SK-N-SH (cell line): ENCODE measurements at regions not wholly inside any gene's neighbourhood (a gene's known extent, or its start where the extent isn't known, plus 50 kb on each side); places are given as distances from the start of the nearest gene placed in this dataset.

Source experiments
- CTCF ChIA-PET: fragments of 300-600, 350-600 bp; formaldehyde crosslinking; extraction: SDS; loops from one replicate; lab custom pipeline; 2021; lab: Yijun Ruan, JAX
- POLR2A ChIA-PET: fragments of 350-600 bp; sonication (Branson Sonifier 250); formaldehyde crosslinking; extraction: SDS; loops from one replicate; lab custom pipeline; 2020; ENCODE audit warnings: antibody characterized with exemption, inconsistent platforms; lab: Yijun Ruan, JAX
- DNase-seq: peaks from one replicate; pipeline ENCODE4 v3.0.0; 2012
- H2AFZ ChIP-seq: fragments of 200-600 bp; sonication (generic); 2 replicates; pipeline ENCODE4 v1.8.1; 2016; ENCODE audit warnings: antibody characterized with exemption, mild to moderate bottlenecking, low read depth
- H3F3A ChIP-seq: fragments of 200-600 bp; sonication (generic); replicated peaks from 2 replicates; pipeline ENCODE3; 2016; ENCODE audit warnings: antibody characterized with exemption, mild to moderate bottlenecking; ENCODE audit not compliant: insufficient read depth
- H3K27ac ChIP-seq, 2 experiments: fragments of 200-500 bp in 1 of 2; fragments of 200-600 bp in 1 of 2; sonication (Bioruptor generic) in 1 of 2; sonication (generic), shearing (Covaris generic) in 1 of 2; 2 replicates each; pipeline versions ENCODE4 v1.5.1 to v1.6.1; 2014 to 2016; ENCODE audit warnings: low read depth in 2 of 2, inconsistent platforms in 1 of 2, low read length in 1 of 2, mild to moderate bottlenecking in 1 of 2, mixed read lengths in 1 of 2
- H3K27me3 ChIP-seq: fragments of 200-600 bp; sonication (generic), shearing (Covaris generic); 2 replicates; pipeline ENCODE4 v1.6.1; 2016; ENCODE audit warnings: mixed run types; ENCODE audit not compliant: insufficient read depth
- H3K36me3 ChIP-seq, 2 experiments: fragments of 200-500 bp in 1 of 2; fragments of 200-600 bp in 1 of 2; sonication (Bioruptor generic) in 1 of 2; sonication (generic) in 1 of 2; replicated peaks in 1 of 2; 2 replicates each; pipeline versions ENCODE3 to v1.5.1; 2014 to 2016; ENCODE audit warnings: low read length in 1 of 2, mild to moderate bottlenecking in 1 of 2; ENCODE audit not compliant: insufficient read depth in 2 of 2, control insufficient read depth in 1 of 2
- H3K4me1 ChIP-seq, 2 experiments: fragments of 200-500 bp in 1 of 2; fragments of 200-600 bp in 1 of 2; sonication (Bioruptor generic) in 1 of 2; sonication (generic), shearing (Covaris generic) in 1 of 2; 2 replicates each; pipeline versions ENCODE4 v1.5.1 to v1.6.1; 2014 to 2016; ENCODE audit warnings: low read depth in 1 of 2, low read length in 1 of 2, mixed run types in 1 of 2; ENCODE audit not compliant: insufficient read depth in 2 of 2, control insufficient read depth in 1 of 2
- H3K4me2 ChIP-seq: fragments of 200-600 bp; sonication (generic), shearing (Covaris generic); 2 replicates; pipeline ENCODE4 v1.6.1; 2017; ENCODE audit warnings: mixed run types
- H3K4me3 ChIP-seq, 2 experiments: fragments of 200-500 bp in 1 of 2; fragments of 200-600 bp in 1 of 2; sonication (Bioruptor generic) in 1 of 2; sonication (generic), shearing (Covaris generic) in 1 of 2; 2 replicates each; pipeline versions ENCODE4 v1.5.1 to v1.8.1; 2014 to 2016; ENCODE audit warnings: low read depth in 2 of 2, inconsistent platforms in 1 of 2, low read length in 1 of 2, mild to moderate bottlenecking in 1 of 2, mixed read lengths in 1 of 2, moderate library complexity in 1 of 2
- H3K79me2 ChIP-seq: fragments of 200-600 bp; sonication (generic); 2 replicates; pipeline ENCODE4 v1.8.1; 2017; ENCODE audit warnings: mild to moderate bottlenecking; ENCODE audit not compliant: insufficient read depth
- H3K9ac ChIP-seq: fragments of 200-600 bp; sonication (generic); 2 replicates; pipeline ENCODE4 v1.6.1; 2017; ENCODE audit warnings: mixed run types
- H3K9me2 ChIP-seq: fragments of 200-600 bp; sonication (generic); 2 replicates; pipeline ENCODE4 v1.6.1; 2017; ENCODE audit warnings: mixed run types
- H3K9me3 ChIP-seq: fragments of 200-600 bp; sonication (generic); 2 replicates; pipeline ENCODE4 v1.6.1; 2017; ENCODE audit warnings: mixed run types, mild to moderate bottlenecking, moderate library complexity
- H4K20me1 ChIP-seq: fragments of 200-600 bp; sonication (generic); 2 replicates; pipeline ENCODE4 v1.6.1; 2017; ENCODE audit warnings: mild to moderate bottlenecking, mixed run types; ENCODE audit not compliant: insufficient read depth
- ELF1 ChIP-seq: IDR thresholded peaks from 2 replicates; pipeline ENCODE4 v1.4.0; 2012
- EZH2phosphoT487 ChIP-seq: fragments of 200-600 bp; sonication (generic); IDR thresholded peaks from 2 replicates; pipeline ENCODE4 v1.6.1; 2017; ENCODE audit warnings: low read depth, mixed run types, mild to moderate bottlenecking, antibody characterized with exemption, moderate library complexity, borderline replicate concordance
- FOSL2 ChIP-seq: IDR thresholded peaks from 2 replicates; pipeline ENCODE4 v1.4.0; 2012; ENCODE audit warnings: low read depth, mild to moderate bottlenecking, moderate library complexity, borderline replicate concordance
- FOXJ3 ChIP-seq: sonication (generic); formaldehyde crosslinking; IDR thresholded peaks from 2 replicates; pipeline ENCODE4 v1.5.1; 2020; ENCODE audit warnings: mild to moderate bottlenecking, missing genetic modification reagents
- GATA2 ChIP-seq: sonication (generic); formaldehyde crosslinking; IDR thresholded peaks from 2 replicates; pipeline ENCODE4 v1.5.0; 2020; ENCODE audit warnings: mild to moderate bottlenecking, missing genetic modification reagents
- NRF1 ChIP-seq: IDR thresholded peaks from 2 replicates; pipeline ENCODE4 v1.6.1; 2012; ENCODE audit warnings: low read depth, mild to moderate bottlenecking, low read length
- RCOR1 ChIP-seq: fragments of 150-350 bp; IDR thresholded peaks from 2 replicates; pipeline ENCODE4 v1.6.1; 2017; ENCODE audit warnings: antibody characterized with exemption, low read length
- SIN3A ChIP-seq: IDR thresholded peaks from 2 replicates; pipeline ENCODE4 v1.6.1; 2012; ENCODE audit warnings: low read depth, mild to moderate bottlenecking, low read length, moderate library complexity, borderline replicate concordance
- TAF1 ChIP-seq: IDR thresholded peaks from 2 replicates; pipeline ENCODE4 v1.6.1; 2012; ENCODE audit warnings: low read depth, mild to moderate bottlenecking, low read length, moderate library complexity, borderline replicate concordance
- TCF12 ChIP-seq: IDR thresholded peaks from 2 replicates; pipeline ENCODE4 v1.4.0; 2012
- TEAD4 ChIP-seq: IDR thresholded peaks from 2 replicates; pipeline ENCODE4 v1.4.0; 2012; ENCODE audit warnings: mild to moderate bottlenecking, borderline replicate concordance; ENCODE audit not compliant: insufficient read depth
- WGBS: methylation state at CpG from one replicate; pipeline ENCODE4 v1.1.6; 2017; ENCODE audit warnings: low lambda C conversion rate; 5-methylcytosine and 5-hydroxymethylcytosine counted together
- TF ChIP-seq, protein P1 (sequence below): fragments of 150-350 bp; IDR thresholded peaks from 2 replicates; pipeline ENCODE4 v1.6.1; 2017; ENCODE audit warnings: antibody characterized with exemption, low read length, low read depth, borderline replicate concordance
- TF ChIP-seq, protein P2 (sequence below): IDR thresholded peaks from 2 replicates; pipeline ENCODE4; 2012
- TF ChIP-seq, protein P3 (sequence below): IDR thresholded peaks from 2 replicates; pipeline ENCODE4 v1.6.1; 2012; ENCODE audit warnings: mild to moderate bottlenecking, low read depth, low read length, moderate library complexity
- TF ChIP-seq, protein P4 (sequence below): IDR thresholded peaks from 2 replicates; pipeline ENCODE4 v1.4.0; 2012; ENCODE audit warnings: low read depth, borderline replicate concordance

GRCh38 chr6:166720856-166721255, 93.8 kb upstream of the RPS6KA2 start:
- Histone ChIP-seq H3K79me2 (no peaks in the 10 kb centered on the region), H3K4me3 (no peak overlapping the region), H4K20me1 (no peaks in the 10 kb centered on the region), H3K9ac (no peak overlapping the region), H3K27ac (no peak overlapping the region), H3K9me3 (no peaks in the 10 kb centered on the region), H3F3A (peaks cover 5% of the 10 kb centered on the region), H3K27me3 (no peaks in the 10 kb centered on the region), H2AFZ (no peak overlapping the region), H3K36me3 (no peaks in the 10 kb centered on the region), H3K4me1 (peaks cover 3 to 16% of the 10 kb centered on the region in 2 experiments; a peak in 2 of 4 replicates), H3K9me2 (no peaks in the 10 kb centered on the region), H3K4me2 (no peak overlapping the region)
- POLR2A ChIA-PET: no interaction called here
- no peak for TF ChIP-seq EZH2phosphoT487
- no peak for TF ChIP-seq TCF12
- 69% methylated on average over 7 of the region's 7 CpGs for WGBS
- no peak for DNase-seq
- CTCF ChIA-PET: no interaction called here

DNA sequence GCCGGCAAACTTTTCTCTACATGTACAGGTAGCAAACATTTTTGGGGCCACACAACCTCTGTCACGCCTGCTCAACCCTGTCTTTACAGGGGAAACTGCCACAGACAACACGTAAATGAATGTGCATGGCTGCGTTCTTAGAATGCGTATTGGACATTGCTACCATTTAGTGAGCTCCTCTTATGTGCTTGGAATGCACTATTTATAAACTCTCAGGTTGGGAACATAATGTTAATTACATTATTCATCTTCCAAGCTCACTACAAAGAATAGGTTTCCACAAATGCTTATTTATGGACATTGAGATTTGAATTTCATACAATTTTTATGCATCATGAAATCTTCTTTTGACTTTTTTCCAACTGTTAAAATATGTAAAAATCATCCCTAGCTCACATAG, 92.0 kb upstream of the RPS6KA2 start:
- no peak for TF ChIP-seq FOXJ3 (CRISPR knock-in tag)
- TF ChIP-seq ELF1: no peak
- H3K9me2 ChIP-seq: no peaks in the 10 kb centered on the region
- H4K20me1 ChIP-seq: no peaks in the 10 kb centered on the region
- 90% methylated on average over 5 of the region's 5 CpGs for WGBS
- peaks cover 0 to 5% of the 10 kb centered on the region in 2 experiments; a peak in 1 of 4 replicates for H3K4me1 ChIP-seq
- H3K9ac ChIP-seq: no peak overlapping the region
- CTCF ChIA-PET: no interaction called here
- POLR2A ChIA-PET: no interaction called here
- no peaks in the 10 kb centered on the region for H3K36me3 ChIP-seq
- no peak for DNase-seq
- no peak overlapping the region for H2AFZ ChIP-seq
- H3K27me3 ChIP-seq: no peaks in the 10 kb centered on the region
- H3F3A ChIP-seq: no peaks in the 10 kb centered on the region
- H3K4me2 ChIP-seq: no peak overlapping the region
- H3K27ac ChIP-seq: no peak overlapping the region
- no peaks in the 10 kb centered on the region for H3K9me3 ChIP-seq
- no peak overlapping the region for H3K4me3 ChIP-seq
- H3K79me2 ChIP-seq: no peaks in the 10 kb centered on the region

DNA sequence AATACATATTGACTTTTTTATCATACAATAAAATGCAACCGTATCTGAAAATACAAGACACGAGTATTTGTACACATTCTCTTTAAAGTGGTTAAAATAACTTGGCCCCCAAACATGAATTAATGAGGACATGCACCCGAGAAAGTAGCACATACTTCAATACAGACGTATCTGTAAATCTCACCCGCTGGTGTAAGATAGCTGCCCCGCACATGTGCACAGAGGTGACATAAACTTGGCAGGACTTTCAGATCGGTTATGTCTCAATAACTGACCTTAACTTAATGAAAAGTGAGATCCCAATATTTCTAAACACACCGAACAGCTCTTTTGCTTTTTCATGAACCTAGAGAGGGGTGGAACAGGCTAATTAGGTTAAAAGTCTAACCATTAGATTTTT, 91.5 kb upstream of the RPS6KA2 start:
- no peak overlapping the region for H3K4me2 ChIP-seq
- CTCF ChIA-PET: no interaction called here
- no peaks in the 10 kb centered on the region for H4K20me1 ChIP-seq
- H3K27ac ChIP-seq: no peak overlapping the region
- peaks cover 0 to 5% of the 10 kb centered on the region in 2 experiments; a peak in 1 of 4 replicates for H3K4me1 ChIP-seq
- no peaks in the 10 kb centered on the region for H3F3A ChIP-seq
- no peaks in the 10 kb centered on the region for H3K9me3 ChIP-seq
- H3K9ac ChIP-seq: no peak overlapping the region
- no peaks in the 10 kb centered on the region for H3K27me3 ChIP-seq
- no peak overlapping the region for H2AFZ ChIP-seq
- POLR2A ChIA-PET: no interaction called here
- no peaks in the 10 kb centered on the region for H3K9me2 ChIP-seq
- DNase-seq: no peak
- 57% methylated on average over 8 of the region's 8 CpGs for WGBS
- no peak overlapping the region for H3K4me3 ChIP-seq
- no peaks in the 10 kb centered on the region for H3K36me3 ChIP-seq
- H3K79me2 ChIP-seq: no peaks in the 10 kb centered on the region
- TF ChIP-seq GATA2 (no peak), FOSL2 (no peak), RCOR1 (no peak), TAF1 (no peak), ELF1 (no peak), NRF1 (no peak), TEAD4 (no peak), SIN3A (no peak), FOXJ3 (CRISPR knock-in tag) (no peak)
- TF ChIP-seq, protein P1, sequence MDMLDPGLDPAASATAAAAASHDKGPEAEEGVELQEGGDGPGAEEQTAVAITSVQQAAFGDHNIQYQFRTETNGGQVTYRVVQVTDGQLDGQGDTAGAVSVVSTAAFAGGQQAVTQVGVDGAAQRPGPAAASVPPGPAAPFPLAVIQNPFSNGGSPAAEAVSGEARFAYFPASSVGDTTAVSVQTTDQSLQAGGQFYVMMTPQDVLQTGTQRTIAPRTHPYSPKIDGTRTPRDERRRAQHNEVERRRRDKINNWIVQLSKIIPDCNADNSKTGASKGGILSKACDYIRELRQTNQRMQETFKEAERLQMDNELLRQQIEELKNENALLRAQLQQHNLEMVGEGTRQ: no peak
- TF ChIP-seq, protein P2, sequence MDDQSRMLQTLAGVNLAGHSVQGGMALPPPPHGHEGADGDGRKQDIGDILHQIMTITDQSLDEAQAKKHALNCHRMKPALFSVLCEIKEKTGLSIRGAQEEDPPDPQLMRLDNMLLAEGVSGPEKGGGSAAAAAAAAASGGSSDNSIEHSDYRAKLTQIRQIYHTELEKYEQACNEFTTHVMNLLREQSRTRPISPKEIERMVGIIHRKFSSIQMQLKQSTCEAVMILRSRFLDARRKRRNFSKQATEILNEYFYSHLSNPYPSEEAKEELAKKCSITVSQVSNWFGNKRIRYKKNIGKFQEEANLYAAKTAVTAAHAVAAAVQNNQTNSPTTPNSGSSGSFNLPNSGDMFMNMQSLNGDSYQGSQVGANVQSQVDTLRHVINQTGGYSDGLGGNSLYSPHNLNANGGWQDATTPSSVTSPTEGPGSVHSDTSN: no peak
- TF ChIP-seq, protein P3, sequence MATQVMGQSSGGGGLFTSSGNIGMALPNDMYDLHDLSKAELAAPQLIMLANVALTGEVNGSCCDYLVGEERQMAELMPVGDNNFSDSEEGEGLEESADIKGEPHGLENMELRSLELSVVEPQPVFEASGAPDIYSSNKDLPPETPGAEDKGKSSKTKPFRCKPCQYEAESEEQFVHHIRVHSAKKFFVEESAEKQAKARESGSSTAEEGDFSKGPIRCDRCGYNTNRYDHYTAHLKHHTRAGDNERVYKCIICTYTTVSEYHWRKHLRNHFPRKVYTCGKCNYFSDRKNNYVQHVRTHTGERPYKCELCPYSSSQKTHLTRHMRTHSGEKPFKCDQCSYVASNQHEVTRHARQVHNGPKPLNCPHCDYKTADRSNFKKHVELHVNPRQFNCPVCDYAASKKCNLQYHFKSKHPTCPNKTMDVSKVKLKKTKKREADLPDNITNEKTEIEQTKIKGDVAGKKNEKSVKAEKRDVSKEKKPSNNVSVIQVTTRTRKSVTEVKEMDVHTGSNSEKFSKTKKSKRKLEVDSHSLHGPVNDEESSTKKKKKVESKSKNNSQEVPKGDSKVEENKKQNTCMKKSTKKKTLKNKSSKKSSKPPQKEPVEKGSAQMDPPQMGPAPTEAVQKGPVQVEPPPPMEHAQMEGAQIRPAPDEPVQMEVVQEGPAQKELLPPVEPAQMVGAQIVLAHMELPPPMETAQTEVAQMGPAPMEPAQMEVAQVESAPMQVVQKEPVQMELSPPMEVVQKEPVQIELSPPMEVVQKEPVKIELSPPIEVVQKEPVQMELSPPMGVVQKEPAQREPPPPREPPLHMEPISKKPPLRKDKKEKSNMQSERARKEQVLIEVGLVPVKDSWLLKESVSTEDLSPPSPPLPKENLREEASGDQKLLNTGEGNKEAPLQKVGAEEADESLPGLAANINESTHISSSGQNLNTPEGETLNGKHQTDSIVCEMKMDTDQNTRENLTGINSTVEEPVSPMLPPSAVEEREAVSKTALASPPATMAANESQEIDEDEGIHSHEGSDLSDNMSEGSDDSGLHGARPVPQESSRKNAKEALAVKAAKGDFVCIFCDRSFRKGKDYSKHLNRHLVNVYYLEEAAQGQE: no peak
- TF ChIP-seq, protein P4, sequence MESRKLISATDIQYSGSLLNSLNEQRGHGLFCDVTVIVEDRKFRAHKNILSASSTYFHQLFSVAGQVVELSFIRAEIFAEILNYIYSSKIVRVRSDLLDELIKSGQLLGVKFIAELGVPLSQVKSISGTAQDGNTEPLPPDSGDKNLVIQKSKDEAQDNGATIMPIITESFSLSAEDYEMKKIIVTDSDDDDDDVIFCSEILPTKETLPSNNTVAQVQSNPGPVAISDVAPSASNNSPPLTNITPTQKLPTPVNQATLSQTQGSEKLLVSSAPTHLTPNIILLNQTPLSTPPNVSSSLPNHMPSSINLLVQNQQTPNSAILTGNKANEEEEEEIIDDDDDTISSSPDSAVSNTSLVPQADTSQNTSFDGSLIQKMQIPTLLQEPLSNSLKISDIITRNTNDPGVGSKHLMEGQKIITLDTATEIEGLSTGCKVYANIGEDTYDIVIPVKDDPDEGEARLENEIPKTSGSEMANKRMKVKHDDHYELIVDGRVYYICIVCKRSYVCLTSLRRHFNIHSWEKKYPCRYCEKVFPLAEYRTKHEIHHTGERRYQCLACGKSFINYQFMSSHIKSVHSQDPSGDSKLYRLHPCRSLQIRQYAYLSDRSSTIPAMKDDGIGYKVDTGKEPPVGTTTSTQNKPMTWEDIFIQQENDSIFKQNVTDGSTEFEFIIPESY: no peak
